Ascending aorta (tissue), 2 donors: ENCODE measurements at regions not wholly inside any gene's neighbourhood (a gene's known extent, or its start where the extent isn't known, plus 50 kb on each side); places are given as distances from the start of the nearest gene placed in this dataset.
"Not testable (repeated sequence)": the region's sequence is repeated elsewhere in the genome, so short reads cannot be mapped to it uniquely, and the experiment has no call there.

Experiments
- DNase-seq, 2 donors: peaks; one replicate each; pipeline ENCODE4 v3.0.0-alpha.2; 2019; ENCODE audit warnings: low spot score in 2 of 2
- H3K27ac ChIP-seq, 2 donors: fragments of 200-600 bp; sonication (generic); one replicate each; pipeline ENCODE4 v1.5.1; 2016 to 2017; ENCODE audit warnings: mild to moderate bottlenecking in 1 of 2
- H3K27me3 ChIP-seq: fragments of 200-600 bp; sonication (generic); one replicate; pipeline ENCODE4 v1.5.1; 2017
- H3K36me3 ChIP-seq, 2 donors: fragments of 200-600 bp; sonication (generic); one replicate each; pipeline ENCODE4 v1.5.1; 2016
- H3K4me1 ChIP-seq, 2 donors: fragments of 200-600 bp; sonication (generic); one replicate each; pipeline ENCODE4 v1.5.1; 2016 to 2017; ENCODE audit warnings: mild to moderate bottlenecking in 1 of 2
- H3K4me3 ChIP-seq, 2 donors: fragments of 200-600 bp; sonication (generic); one replicate each; pipeline ENCODE4 v1.5.1; 2016 to 2017; ENCODE audit warnings: mild to moderate bottlenecking in 1 of 2
- H3K9me3 ChIP-seq, 2 donors: fragments of 200-600 bp; sonication (generic); one replicate each; pipeline ENCODE4 v1.5.1; 2016
- intact Hi-C: fragments of 100-400 bp; cut with DNase I; formaldehyde crosslinking; loops from one replicate; pipeline ENCODE4 v1.15.1; 2023
- TF ChIP-seq, protein P1 (sequence below), 3 experiments: fragments of 200-600 bp in 2 of 3; fragments of 450-650 bp in 1 of 3; sonication (generic) in 2 of 3; IDR thresholded peaks; one replicate each; pipeline ENCODE4 v1.5.1; 2016 to 2019; ENCODE audit warnings: antibody characterized with exemption in 3 of 3, mild to moderate bottlenecking in 1 of 3, moderate library complexity in 1 of 3

DNA sequence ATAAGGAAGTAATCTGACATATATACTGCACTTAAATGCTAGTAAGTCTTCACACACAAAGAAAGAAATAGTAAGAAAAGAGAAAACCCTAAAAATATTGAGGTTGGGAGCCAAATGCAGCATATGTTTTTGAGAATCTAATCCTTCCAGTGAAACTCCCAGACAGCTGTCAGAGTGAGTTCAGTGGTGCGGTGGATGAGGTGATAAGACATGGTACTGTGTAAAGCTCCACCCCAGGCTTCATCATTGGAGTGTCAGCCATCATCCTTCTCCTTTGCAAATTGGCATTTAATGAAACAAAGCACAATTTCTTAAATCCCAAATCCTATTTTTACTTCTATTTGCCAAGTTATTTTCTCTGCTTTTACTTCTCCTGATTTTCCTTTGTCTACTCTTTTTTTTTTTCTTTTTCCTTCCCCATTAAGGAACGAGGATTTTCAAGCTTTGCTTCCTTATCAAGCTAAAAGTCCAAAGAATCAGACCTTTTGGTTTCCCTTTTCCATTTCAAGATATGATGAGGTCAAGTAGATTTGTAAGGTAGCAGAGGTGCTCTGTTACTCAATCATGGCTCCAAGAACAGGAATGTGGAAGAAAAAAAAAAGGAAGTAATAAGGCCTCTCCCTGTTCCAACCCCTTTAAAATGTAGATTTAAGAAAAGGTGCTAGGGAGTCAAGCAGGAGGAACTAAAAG lies 343.3 kb downstream of the SETD4 start:
- Histone ChIP-seq H3K4me1 (peaks cover 3 to 10% of the 10 kb centered on the region in 2 donors), H3K27me3 (no peaks in the 10 kb centered on the region), H3K4me3 (no peak overlapping the region), H3K36me3 (no peaks in the 10 kb centered on the region), H3K27ac (no peak overlapping the region), H3K9me3 (no peaks in the 10 kb centered on the region)
- intact Hi-C loops, result no loop called here
- TF ChIP-seq, protein P1, sequence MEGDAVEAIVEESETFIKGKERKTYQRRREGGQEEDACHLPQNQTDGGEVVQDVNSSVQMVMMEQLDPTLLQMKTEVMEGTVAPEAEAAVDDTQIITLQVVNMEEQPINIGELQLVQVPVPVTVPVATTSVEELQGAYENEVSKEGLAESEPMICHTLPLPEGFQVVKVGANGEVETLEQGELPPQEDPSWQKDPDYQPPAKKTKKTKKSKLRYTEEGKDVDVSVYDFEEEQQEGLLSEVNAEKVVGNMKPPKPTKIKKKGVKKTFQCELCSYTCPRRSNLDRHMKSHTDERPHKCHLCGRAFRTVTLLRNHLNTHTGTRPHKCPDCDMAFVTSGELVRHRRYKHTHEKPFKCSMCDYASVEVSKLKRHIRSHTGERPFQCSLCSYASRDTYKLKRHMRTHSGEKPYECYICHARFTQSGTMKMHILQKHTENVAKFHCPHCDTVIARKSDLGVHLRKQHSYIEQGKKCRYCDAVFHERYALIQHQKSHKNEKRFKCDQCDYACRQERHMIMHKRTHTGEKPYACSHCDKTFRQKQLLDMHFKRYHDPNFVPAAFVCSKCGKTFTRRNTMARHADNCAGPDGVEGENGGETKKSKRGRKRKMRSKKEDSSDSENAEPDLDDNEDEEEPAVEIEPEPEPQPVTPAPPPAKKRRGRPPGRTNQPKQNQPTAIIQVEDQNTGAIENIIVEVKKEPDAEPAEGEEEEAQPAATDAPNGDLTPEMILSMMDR (IDR thresholded peaks at IDR 0.05), result no peak
- no peak for DNase-seq

DNA sequence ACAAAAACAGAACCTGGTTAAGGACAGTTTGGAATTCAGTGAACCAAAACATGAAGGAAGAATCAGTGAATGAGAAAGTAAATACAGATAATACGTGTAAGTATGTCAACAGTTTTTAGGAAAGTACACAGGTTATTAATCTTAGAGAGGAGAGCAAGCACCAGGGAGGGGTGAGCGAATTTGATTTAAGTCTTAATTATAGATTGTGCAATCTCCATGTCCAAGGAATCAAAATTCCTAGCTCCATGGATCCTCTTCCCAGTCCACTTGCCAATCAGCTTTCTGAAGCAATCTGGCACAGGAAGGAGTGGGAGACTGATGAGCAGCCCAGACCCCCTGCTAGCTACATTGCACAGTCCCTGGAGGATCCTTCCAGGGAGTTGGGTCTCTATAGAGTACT lies 346.4 kb downstream of the SETD4 start:
- H3K9me3 ChIP-seq, result no peaks in the 10 kb centered on the region
- no peak for DNase-seq
- no peaks in the 10 kb centered on the region for H3K4me1 ChIP-seq
- TF ChIP-seq, protein P1 (IDR thresholded peaks at IDR 0.05), result no peak
- intact Hi-C loops, result no loop called here
- H3K27ac ChIP-seq, result no peak overlapping the region
- H3K27me3 ChIP-seq, result no peaks in the 10 kb centered on the region
- H3K4me3 ChIP-seq, result no peak overlapping the region
- H3K36me3 ChIP-seq, result no peaks in the 10 kb centered on the region

DNA sequence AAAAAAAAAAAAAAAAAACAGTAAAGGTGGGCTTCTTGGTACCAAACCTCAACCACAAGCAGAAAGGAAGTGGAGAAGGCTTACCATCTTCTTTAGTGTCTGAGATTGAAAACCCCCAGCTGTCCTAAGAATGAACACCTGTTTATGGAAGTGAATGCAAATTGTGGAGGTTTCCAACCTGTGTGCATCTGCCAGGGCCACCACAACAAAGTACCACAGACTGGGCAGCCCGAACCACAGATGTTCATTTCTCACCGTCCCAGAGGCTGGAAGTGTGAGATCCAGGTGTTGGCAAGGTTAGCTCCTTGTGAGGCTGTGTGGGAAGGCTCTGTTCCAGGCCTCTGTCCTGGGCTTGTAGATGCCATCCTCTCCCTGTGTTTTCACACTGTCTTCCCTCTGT lies 348.7 kb downstream of the SETD4 start:
- Histone ChIP-seq H3K9me3 (no peaks in the 10 kb centered on the region), H3K27me3 (no peaks in the 10 kb centered on the region), H3K36me3 (no peaks in the 10 kb centered on the region), H3K4me3 (no peak overlapping the region), H3K4me1 (no peaks in the 10 kb centered on the region), H3K27ac (no peak overlapping the region)
- TF ChIP-seq, protein P1 (IDR thresholded peaks at IDR 0.05), result no peak
- intact Hi-C loops, result no loop called here
- no peak for DNase-seq

DNA sequence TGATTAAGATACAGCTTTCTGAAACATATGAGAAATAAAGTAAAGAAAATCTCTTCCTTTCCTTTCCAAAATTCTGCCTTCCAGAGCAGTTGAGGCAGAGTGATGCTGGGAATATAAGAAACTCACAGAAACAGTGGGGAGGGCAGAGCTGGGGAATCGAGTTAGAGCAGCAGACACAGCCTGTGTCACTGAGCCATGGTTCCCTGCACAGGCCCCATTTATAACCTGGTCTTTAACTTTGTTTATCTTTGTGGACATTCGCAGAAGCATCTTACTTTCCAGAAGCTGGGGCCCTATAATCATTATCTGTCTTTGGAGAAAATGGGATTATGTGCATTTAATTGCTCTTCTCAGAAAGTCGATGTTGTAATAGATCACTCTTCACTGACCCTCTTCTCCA lies 349.1 kb downstream of the SETD4 start:
- no peaks in the 10 kb centered on the region for H3K36me3 ChIP-seq
- no peaks in the 10 kb centered on the region for H3K4me1 ChIP-seq
- H3K4me3 ChIP-seq, result no peak overlapping the region
- H3K9me3 ChIP-seq, result no peaks in the 10 kb centered on the region
- intact Hi-C loops, result no loop called here
- H3K27ac ChIP-seq, result no peak overlapping the region
- TF ChIP-seq, protein P1 (IDR thresholded peaks at IDR 0.05), result no peak
- H3K27me3 ChIP-seq, result no peaks in the 10 kb centered on the region
- no peak for DNase-seq

DNA sequence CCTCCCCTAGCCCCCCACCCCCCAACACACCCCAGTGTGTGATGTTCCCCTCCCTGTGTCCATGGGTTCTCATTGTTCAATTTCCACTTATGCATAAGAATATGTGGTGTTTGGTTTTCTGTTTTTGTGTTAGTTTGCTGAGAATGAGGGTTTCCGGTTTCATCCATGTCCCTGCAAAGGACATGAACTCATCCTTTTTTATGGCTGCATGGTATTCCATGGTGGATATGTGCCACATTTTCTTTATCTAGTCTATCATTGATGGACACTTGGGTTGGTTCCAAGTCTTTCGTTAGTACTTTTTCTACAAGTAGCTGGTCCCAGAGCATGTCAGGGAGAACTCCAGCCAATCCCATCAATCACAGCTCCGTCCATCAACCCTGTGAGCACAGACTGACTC lies 350.3 kb downstream of the SETD4 start:
- H3K4me3 ChIP-seq, H3K36me3 ChIP-seq, DNase-seq, H3K27me3 ChIP-seq, H3K9me3 ChIP-seq, H3K27ac ChIP-seq, H3K4me1 ChIP-seq, intact Hi-C loops: not testable (repeated sequence)

DNA sequence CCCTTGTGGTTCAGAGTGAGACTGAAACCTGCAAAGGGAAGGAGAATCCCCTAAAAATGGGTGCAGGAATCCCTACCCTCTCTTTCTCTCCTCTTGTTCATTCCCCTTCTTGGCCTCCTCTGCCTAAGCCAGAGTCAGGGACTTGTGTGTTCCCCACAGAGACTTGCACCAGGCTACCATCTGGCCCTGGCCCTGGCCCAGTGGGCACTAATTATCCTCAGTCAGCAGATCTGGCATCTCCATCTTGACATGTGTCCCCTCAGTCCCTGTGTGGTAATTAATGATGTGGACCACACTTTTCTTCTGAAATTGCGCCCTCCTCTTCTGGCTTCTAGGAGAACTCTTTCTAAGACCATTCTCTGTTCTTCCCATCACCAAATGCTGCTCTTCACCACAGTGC lies 354.4 kb downstream of the SETD4 start:
- no peaks in the 10 kb centered on the region for H3K27me3 ChIP-seq

More for the DNA sequence above, 354.4 kb downstream of the SETD4 start:
- intact Hi-C loops, result no loop called here
- H3K4me1 ChIP-seq, result no peaks in the 10 kb centered on the region
- no peak for DNase-seq
- no peaks in the 10 kb centered on the region for H3K36me3 ChIP-seq
- TF ChIP-seq, protein P1 (IDR thresholded peaks at IDR 0.05), result no peak
- no peaks in the 10 kb centered on the region for H3K9me3 ChIP-seq
- H3K4me3 ChIP-seq, result no peak overlapping the region
- no peak overlapping the region for H3K27ac ChIP-seq
